A549 (cell line): ENCODE measurements at regions not wholly inside any gene's neighbourhood (a gene's known extent, or its start where the extent isn't known, plus 50 kb on each side); places are given as distances from the start of the nearest gene placed in this dataset.

Source experiments
- CTCF ChIP-seq: fragments of >200 bp; sonication (Bioruptor Twin); formaldehyde crosslinking; IDR thresholded peaks from 3 replicates; pipeline ENCODE4 v1.5.1; 2016
- HMGXB4 ChIP-seq: fragments of 250-450 bp; sonication (Bioruptor Pico); IDR thresholded peaks from 2 replicates; pipeline ENCODE4 v1.5.0; 2021; ENCODE audit warnings: mild to moderate bottlenecking, moderate library complexity, borderline replicate concordance
- JUN ChIP-seq, 2 experiments: fragments of >200 bp; sonication (Bioruptor Twin); formaldehyde crosslinking; IDR thresholded peaks; 2 replicates in 1 of 2; 3 replicates in 1 of 2; pipeline ENCODE4 v1.6.1; 2016 to 2017
- JUNB ChIP-seq: fragments of >200 bp; sonication (Bioruptor Twin); formaldehyde crosslinking; IDR thresholded peaks from 2 replicates; pipeline ENCODE4 v1.6.1; 2016
- MAFK ChIP-seq: fragments of 450-650 bp; IDR thresholded peaks from 2 replicates; pipeline ENCODE4 v1.6.1; 2014; ENCODE audit not compliant: partially characterized antibody
- MAX ChIP-seq: IDR thresholded peaks from 2 replicates; pipeline ENCODE4 v1.6.1; 2012
- MYC ChIP-seq: IDR thresholded peaks from 2 replicates; pipeline ENCODE4 v1.6.1; 2012; ENCODE audit warnings: mild to moderate bottlenecking, inconsistent platforms, low read length, improper control_type of control experiment, borderline replicate concordance
- POLR2A ChIP-seq: IDR thresholded peaks from 2 replicates; pipeline ENCODE4 v1.6.1; 2012; ENCODE audit warnings: mild to moderate bottlenecking, low read length
- RAD21 ChIP-seq, 2 experiments: fragments of >200 bp in 1 of 2; sonication (Bioruptor Twin) in 1 of 2; formaldehyde crosslinking in 1 of 2; IDR thresholded peaks in 1 of 2; conservative IDR thresholded peaks in 1 of 2; 2 replicates in 1 of 2; 3 replicates in 1 of 2; pipeline ENCODE4 v1.6.1; 2012 to 2018; ENCODE audit warnings: inconsistent platforms in 1 of 2
- REST ChIP-seq: fragments of 200-600 bp; sonication (generic); IDR thresholded peaks from 2 replicates; pipeline ENCODE4 v1.6.1; 2016; ENCODE audit warnings: antibody characterized with exemption, mild to moderate bottlenecking, moderate library complexity
- RFX5 ChIP-seq: fragments of 450-650 bp; IDR thresholded peaks from 2 replicates; pipeline ENCODE4 v1.7.1; 2014; ENCODE audit warnings: antibody characterized with exemption, mild to moderate bottlenecking, moderate library complexity
- SREBF2 ChIP-seq: fragments of 450-650 bp; IDR thresholded peaks from 2 replicates; pipeline ENCODE4 v1.6.1; 2014; ENCODE audit warnings: mild to moderate bottlenecking, moderate library complexity
- ZNF302 ChIP-seq: fragments of 250-450 bp; sonication (Bioruptor Pico); IDR thresholded peaks from 2 replicates; pipeline ENCODE4 v1.9.0; 2021; ENCODE audit warnings: inconsistent platforms, mild to moderate bottlenecking, moderate library complexity

GRCh38 chr12:90024262-90024661, 315.6 kb upstream of the ATP2B1 start:
- TF ChIP-seq CTCF, result no peak
- TF ChIP-seq RAD21 (conservative IDR thresholded peaks at IDR 0.05 in 1 of 2, IDR thresholded peaks at IDR 0.05 in 1 of 2), result no peak
- TF ChIP-seq MAX, result no peak
- no peak for TF ChIP-seq POLR2A
- no peak for TF ChIP-seq SREBF2
- TF ChIP-seq HMGXB4 (CRISPR knock-in tag), result no peak
- TF ChIP-seq REST, result no peak
- no peak for TF ChIP-seq JUNB
- no peak for TF ChIP-seq RFX5
- no peak for TF ChIP-seq MYC
- TF ChIP-seq JUN (IDR thresholded peaks at IDR 0.05), result no peak
- no peak for TF ChIP-seq MAFK
- no peak for TF ChIP-seq ZNF302 (CRISPR knock-in tag)
